HCT116 (cell line): ENCODE measurements at regions not wholly inside any gene's neighbourhood (a gene's known extent, or its start where the extent isn't known, plus 50 kb on each side); places are given as distances from the start of the nearest gene placed in this dataset.

Source experiments
- ATAC-seq: fragments of 200-7000 bp; cut with Tn5 transposase; 2 replicates; pipeline ENCODE4 v1.9.1; 2020; ENCODE audit warnings: mild to moderate bottlenecking, moderate library complexity
- BruUV-seq: library from RNA; stranded (reverse); fragments of 400-500 nt; replicated peaks from 2 replicates; lab custom pipeline; 2021; lab: Mats Ljungman, UMichigan
- CTCF ChIA-PET: fragments of 300-600 bp; sonication (Branson Sonifier 250); formaldehyde crosslinking; loops from one replicate; lab custom pipeline; 2021; ENCODE audit warnings: antibody characterized with exemption; lab: Charles Lee
- POLR2A ChIA-PET: fragments of 300-600, 350-600 bp; sonication (Branson Sonifier 250); formaldehyde crosslinking; loops from one replicate; lab custom pipeline; 2021; ENCODE audit warnings: antibody characterized with exemption; lab: Charles Lee
- RAD21 ChIA-PET, 2 experiments: fragments of 300-600 bp; sonication (Branson Sonifier 250); formaldehyde crosslinking; loops; one replicate each; lab custom pipeline; 2023; ENCODE audit warnings: low total read pairs in 2 of 2; ENCODE audit not compliant: uncharacterized antibody in 2 of 2, unreplicated experiment in 2 of 2, low non-redundant PET in 1 of 2; lab: Charles Lee
- DNase-seq: peaks from one replicate; pipeline ENCODE4 v3.0.0-alpha.2; 2010; ENCODE audit warnings: low read depth, low spot score
- H2AFZ ChIP-seq: fragments of 200-600 bp; shearing (Covaris generic), sonication (generic); 2 replicates; pipeline ENCODE4 v1.6.1; 2017; ENCODE audit warnings: low read depth, mixed run types, mixed read lengths, antibody characterized with exemption, low read length; ENCODE audit not compliant: poor library complexity, severe bottlenecking
- H3K27ac ChIP-seq: 2 replicates; pipeline ENCODE4 v1.5.1; 2012; ENCODE audit warnings: low read depth, low read length
- H3K27me3 ChIP-seq: fragments of 200-600 bp; sonication (generic); 2 replicates; pipeline ENCODE4 v1.6.1; 2016; ENCODE audit warnings: mixed run types, low read length, mixed read lengths; ENCODE audit not compliant: insufficient read depth
- H3K36me3 ChIP-seq, 2 experiments: fragments of 200-500 bp in 1 of 2; fragments of 200-600 bp in 1 of 2; sonication (Bioruptor generic) in 1 of 2; sonication (generic) in 1 of 2; 2 replicates each; pipeline versions ENCODE4 v1.5.1 to v1.6.1; 2014 to 2016; ENCODE audit warnings: low read length in 2 of 2, inconsistent platforms in 1 of 2, mixed read lengths in 1 of 2, mixed run types in 1 of 2; ENCODE audit not compliant: insufficient read depth in 2 of 2, control insufficient read depth in 1 of 2
- H3K4me1 ChIP-seq, 2 experiments: fragments of 200-600 bp in 1 of 2; sonication (generic) in 1 of 2; 2 replicates each; pipeline versions ENCODE4 v1.5.1 to v1.6.1; 2012 to 2017; ENCODE audit warnings: low read length in 2 of 2, inconsistent platforms in 1 of 2, mild to moderate bottlenecking in 1 of 2, mixed read lengths in 1 of 2, mixed run types in 1 of 2, moderate library complexity in 1 of 2; ENCODE audit not compliant: insufficient read depth in 2 of 2, control insufficient read depth in 1 of 2
- H3K4me2 ChIP-seq: fragments of 200-600 bp; sonication (generic); 2 replicates; pipeline ENCODE4 v1.6.1; 2017; ENCODE audit warnings: mixed run types, low read length, mixed read lengths
- H3K4me3 ChIP-seq, 2 experiments: fragments of 200-600 bp in 1 of 2; sonication (generic) in 1 of 2; replicated peaks in 1 of 2; 2 replicates each; pipeline ENCODE4 v1.5.1; 2011 to 2016; ENCODE audit warnings: low read length in 2 of 2, control low read depth in 1 of 2, low read depth in 1 of 2, mild to moderate bottlenecking in 1 of 2, mixed read lengths in 1 of 2, mixed run types in 1 of 2
- H3K79me2 ChIP-seq: fragments of 200-600 bp; sonication (generic); 2 replicates; pipeline ENCODE4 v1.6.1; 2017; ENCODE audit warnings: mild to moderate bottlenecking, mixed run types, low read length, moderate library complexity, mixed read lengths; ENCODE audit not compliant: insufficient read depth
- H3K9ac ChIP-seq: fragments of 200-600 bp; sonication (generic); 2 replicates; pipeline ENCODE4 v1.6.1; 2016; ENCODE audit warnings: low read length, mixed read lengths
- H3K9me2 ChIP-seq: fragments of 200-600 bp; sonication (generic), shearing (Covaris generic); 2 replicates; pipeline ENCODE4 v1.6.1; 2017; ENCODE audit warnings: mixed run types, mild to moderate bottlenecking, moderate library complexity; ENCODE audit not compliant: insufficient read depth
- H3K9me3 ChIP-seq, 2 experiments: fragments of 200-500 bp in 1 of 2; fragments of 200-600 bp in 1 of 2; sonication (Bioruptor generic) in 1 of 2; sonication (generic) in 1 of 2; 2 replicates each; pipeline ENCODE4 v1.6.1; 2014 to 2017; ENCODE audit warnings: low read length in 2 of 2, mixed read lengths in 2 of 2, inconsistent platforms in 1 of 2, low read depth in 1 of 2, mild to moderate bottlenecking in 1 of 2, mixed run types in 1 of 2, moderate library complexity in 1 of 2; ENCODE audit not compliant: control insufficient read depth in 1 of 2, insufficient read depth in 1 of 2
- H4K20me1 ChIP-seq: fragments of 200-600 bp; sonication (generic), shearing (Covaris generic); 2 replicates; pipeline ENCODE4 v1.6.1; 2017; ENCODE audit warnings: mixed run types, mild to moderate bottlenecking, moderate library complexity; ENCODE audit not compliant: insufficient read depth
- ATF3 ChIP-seq: IDR thresholded peaks from 2 replicates; pipeline ENCODE4 v1.6.1; 2012
- CBX3 ChIP-seq: IDR thresholded peaks from 2 replicates; pipeline ENCODE4 v1.6.1; 2012; ENCODE audit warnings: low read depth
- CEBPB ChIP-seq: IDR thresholded peaks from 2 replicates; pipeline ENCODE4 v1.6.1; 2012; ENCODE audit warnings: low read depth
- CTCF ChIP-seq, 3 experiments: fragments of 200-600 bp in 1 of 3; sonication (generic) in 1 of 3; IDR thresholded peaks in 2 of 3; conservative IDR thresholded peaks in 1 of 3; 2 replicates each; pipeline ENCODE4 v1.5.1; 2012 to 2017; ENCODE audit warnings: low read depth in 2 of 3, low read length in 2 of 3, antibody characterized with exemption in 1 of 3, borderline replicate concordance in 1 of 3, control low read depth in 1 of 3, mild to moderate bottlenecking in 1 of 3, mixed read lengths in 1 of 3, mixed run types in 1 of 3, moderate library complexity in 1 of 3; ENCODE audit not compliant: insufficient read depth in 1 of 3
- EGR1 ChIP-seq: IDR thresholded peaks from 2 replicates; pipeline ENCODE4 v1.6.1; 2012; ENCODE audit warnings: low read depth
- ELF1 ChIP-seq: IDR thresholded peaks from 2 replicates; pipeline ENCODE4 v1.6.1; 2012; ENCODE audit warnings: low read depth, borderline replicate concordance
- EZH2phosphoT487 ChIP-seq: fragments of 200-600 bp; IDR thresholded peaks from 2 replicates; pipeline ENCODE4 v1.6.1; 2018; ENCODE audit warnings: antibody characterized with exemption, borderline replicate concordance
- JUND ChIP-seq: IDR thresholded peaks from 2 replicates; pipeline ENCODE4 v1.6.1; 2012
- POLR2AphosphoS5 ChIP-seq: IDR thresholded peaks from 2 replicates; pipeline ENCODE4 v1.6.1; 2011; ENCODE audit warnings: mild to moderate bottlenecking, low read depth, low read length, moderate library complexity
- REST ChIP-seq: IDR thresholded peaks from 2 replicates; pipeline ENCODE4 v1.6.1; 2012; ENCODE audit warnings: low read depth
- SIN3A ChIP-seq: IDR thresholded peaks from 2 replicates; pipeline ENCODE4 v1.6.1; 2012; ENCODE audit warnings: low read depth
- SP1 ChIP-seq: IDR thresholded peaks from 2 replicates; pipeline ENCODE4 v1.6.1; 2012; ENCODE audit warnings: low read depth
- TCF7L2 ChIP-seq: IDR thresholded peaks from 2 replicates; pipeline ENCODE4 v1.7.0; 2011; ENCODE audit warnings: borderline replicate concordance, inconsistent platforms; ENCODE audit not compliant: insufficient read depth, insufficient read length; ENCODE audit errors: extremely low read depth
- YY1 ChIP-seq: IDR thresholded peaks from 2 replicates; pipeline ENCODE4 v1.6.1; 2011; ENCODE audit warnings: low read length, low read depth, moderate library complexity, mild to moderate bottlenecking; ENCODE audit not compliant: insufficient replicate concordance; ENCODE audit errors: extremely low read depth
- ZBTB33 ChIP-seq: IDR thresholded peaks from 2 replicates; pipeline ENCODE4 v1.6.1; 2011; ENCODE audit warnings: mild to moderate bottlenecking, low read length, moderate library complexity; ENCODE audit not compliant: insufficient replicate concordance; ENCODE audit errors: extremely low read depth
- ZFX ChIP-seq: fragments of 450-650 bp; IDR thresholded peaks from 2 replicates; pipeline ENCODE4 v1.6.1; 2017
- ZNF274 ChIP-seq: fragments of 200-500 bp; sonication (Bioruptor generic); IDR thresholded peaks from 2 replicates; pipeline ENCODE4 v1.6.1; 2014; ENCODE audit warnings: mild to moderate bottlenecking, low read depth, low read length, inconsistent platforms
- intact Hi-C: fragments of 100-400 bp; cut with micrococcal nuclease; formaldehyde crosslinking; loops from 2 replicates; pipeline ENCODE4 v1.10.0; 2022

GRCh38 chr6:5869676-5870075, 137.0 kb downstream of the NRN1 start:
- Histone ChIP-seq H2AFZ (no peak overlapping the region), H3K4me1 (no peaks in the 10 kb centered on the region), H3K4me3 (no peak overlapping the region), H4K20me1 (no peaks in the 10 kb centered on the region), H3K27ac (no peak overlapping the region), H3K9ac (no peak overlapping the region), H3K27me3 (peaks cover 5% of the 10 kb centered on the region), H3K9me3 (no peaks in the 10 kb centered on the region), H3K4me2 (no peak overlapping the region), H3K79me2 (no peaks in the 10 kb centered on the region), H3K9me2 (no peaks in the 10 kb centered on the region), H3K36me3 (no peaks in the 10 kb centered on the region)
- BruUV-seq, result no TSS peak
- ChIA-PET RAD21 (no interaction called here), POLR2A (no interaction called here), CTCF (no interaction called here)
- intact Hi-C loops, result no loop called here
- DNase-seq (no peak), ATAC-seq (no peak)
- TF ChIP-seq ELF1 (no peak), CEBPB (no peak), TCF7L2 (no peak), ZNF274 (no peak), ATF3 (no peak), POLR2AphosphoS5 (no peak), ZBTB33 (no peak), EZH2phosphoT487 (no peak), SP1 (no peak), ZFX (no peak), YY1 (no peak), CTCF (IDR thresholded peaks at IDR 0.05 in 2 of 3, conservative IDR thresholded peaks at IDR 0.05 in 1 of 3; ENCODE audit: borderline replicate concordance in 1 of 3, insufficient read depth in 1 of 3, low read depth in 2 of 3, low read length in 2 of 3) (no peak), SIN3A (no peak), REST (no peak), CBX3 (no peak), EGR1 (no peak), JUND (no peak)
